NCI-H128 (cell line): ENCODE measurements at regions not wholly inside any gene's neighbourhood (a gene's known extent, or its start where the extent isn't known, plus 50 kb on each side); places are given as distances from the start of the nearest gene placed in this dataset.

ENCODE experiments used
- DNase-seq: peaks from one replicate; lab custom pipeline; 2025; ENCODE audit not compliant: unreplicated experiment; lab: John Stamatoyannopoulos, UW

- DNase-seq = no peak
Measured at GRCh38 chr6:15058200-15059061, 187.4 kb upstream of the JARID2 start.

- peak; percentile 56 for DNase-seq
Measured at GRCh38 chr6:15061180-15061641, 184.7 kb upstream of the JARID2 start.

DNA sequence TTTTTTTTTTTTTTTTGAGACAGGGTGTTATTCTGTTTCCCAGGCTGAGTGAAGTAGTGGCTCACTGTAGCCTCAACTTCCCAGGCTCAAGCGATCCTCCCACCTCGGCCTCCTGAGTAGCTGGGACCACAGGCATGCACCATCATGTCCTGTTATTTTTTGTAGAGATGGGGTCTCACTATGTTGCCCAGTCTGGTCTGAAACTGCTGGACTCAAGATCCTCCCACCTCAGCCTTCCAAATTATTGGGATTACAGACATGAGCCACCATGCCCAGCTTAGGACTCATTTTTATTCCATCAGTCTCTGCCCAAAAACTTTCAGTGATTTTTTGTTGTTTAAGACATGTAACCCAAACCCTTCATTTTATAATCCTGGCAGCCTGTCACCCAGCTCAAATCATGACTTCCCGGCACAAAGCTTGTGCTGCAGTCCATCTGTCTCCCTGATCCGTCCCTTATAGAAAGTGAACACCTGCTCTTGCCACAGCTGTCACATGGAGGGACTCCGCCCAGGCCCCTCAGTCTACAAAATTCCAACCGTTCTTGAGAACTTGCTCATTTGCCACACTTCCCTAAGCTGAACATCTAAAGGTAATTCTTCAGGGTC is 183.9 kb upstream of the JARID2 start:
- no peak for DNase-seq

DNA sequence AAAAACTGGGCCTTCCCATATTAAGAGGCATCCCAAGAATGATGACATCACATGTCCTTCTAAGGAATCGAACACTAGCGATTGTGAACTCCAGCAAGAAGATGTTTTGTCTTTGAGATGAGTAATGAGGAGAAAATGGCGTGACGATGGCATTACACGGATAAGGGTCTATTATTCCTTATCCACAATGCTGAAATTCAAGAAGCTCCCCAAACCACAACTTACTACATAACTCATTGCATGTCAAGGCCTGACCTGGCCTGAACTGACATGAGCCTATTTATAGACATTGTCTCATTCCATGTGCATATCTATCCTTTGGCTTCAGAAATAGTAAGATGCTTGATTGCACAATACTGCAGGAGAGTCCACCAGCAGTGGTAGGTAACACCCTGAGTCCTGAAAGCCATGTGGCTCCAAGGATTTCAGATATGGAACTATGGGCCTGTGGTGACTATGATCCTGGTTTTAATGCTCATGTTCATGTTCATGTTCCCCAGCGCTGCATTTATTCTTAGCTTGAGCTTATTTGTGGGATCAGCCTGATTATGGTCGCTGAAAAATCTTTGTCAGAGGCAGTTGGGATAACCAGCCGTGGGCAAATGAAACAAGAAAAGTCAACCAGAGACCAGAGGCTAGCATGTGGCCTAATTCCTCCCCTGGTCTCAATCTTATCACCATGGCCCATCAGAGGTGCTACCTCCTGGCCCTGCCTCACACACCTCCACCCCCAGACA is 183.2 kb upstream of the JARID2 start:
- no peak for DNase-seq

- no peak for DNase-seq
Measured at GRCh38 chr6:15063253-15063853, 182.5 kb upstream of the JARID2 start.

- no peak for DNase-seq
Measured at GRCh38 chr6:15065261-15065989, 180.4 kb upstream of the JARID2 start.

GRCh38 chr6:15066089-15066758 is 179.6 kb upstream of the JARID2 start:
- DNase-seq = no peak

GRCh38 chr6:15073344-15073789 is 172.5 kb upstream of the JARID2 start:
- no peak for DNase-seq

DNA sequence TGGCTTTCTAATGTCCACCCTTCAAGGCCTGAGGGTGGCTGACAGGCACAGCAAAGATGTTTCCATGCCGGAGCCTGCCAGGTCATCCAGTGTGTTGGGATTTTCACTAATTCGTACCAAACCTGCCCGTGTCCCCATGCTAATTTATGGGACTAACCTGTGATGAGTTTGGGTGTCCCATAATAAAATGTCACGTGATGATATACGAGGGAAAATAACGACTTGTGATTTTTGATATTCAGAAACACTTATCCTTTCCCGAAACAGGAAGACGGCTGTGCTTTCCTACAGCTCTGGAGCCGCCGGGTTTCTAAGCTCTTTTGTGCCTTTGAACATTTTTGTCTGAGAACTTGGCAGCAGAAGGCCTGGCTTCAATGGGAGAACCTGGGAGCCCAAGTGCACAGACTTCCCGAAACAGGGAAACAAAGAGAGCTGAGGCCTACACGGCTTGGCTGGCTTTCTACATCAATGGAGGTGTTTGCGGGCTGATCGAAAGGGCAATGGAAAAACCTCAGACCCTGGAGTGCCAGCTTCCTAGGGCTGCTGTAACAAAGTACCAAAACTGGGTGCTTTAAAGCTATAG is 171.9 kb upstream of the JARID2 start:
- DNase-seq = no peak

DNA sequence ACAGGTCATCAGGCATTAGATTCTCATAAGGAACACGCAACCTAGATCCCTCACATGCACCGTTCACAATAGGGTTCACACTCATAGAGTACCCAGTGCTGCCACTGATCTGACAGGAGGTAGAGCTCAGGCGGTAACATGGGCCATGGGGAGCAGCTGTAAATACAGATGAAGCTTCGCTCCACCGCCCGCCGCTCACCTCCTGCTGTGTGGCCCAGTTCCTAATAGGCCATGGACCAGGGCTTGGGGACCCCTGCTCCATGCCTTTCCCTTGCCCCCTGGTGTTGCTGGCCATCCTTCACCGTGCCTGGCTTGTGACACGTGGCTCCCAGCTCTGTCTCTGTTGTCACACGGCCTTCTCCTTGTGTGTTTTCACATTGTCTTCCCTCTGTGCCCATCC is 171.1 kb upstream of the JARID2 start:
- DNase-seq = no peak

GRCh38 chr6:15076565-15076964 is 169.3 kb upstream of the JARID2 start:
- no peak for DNase-seq

- no peak for DNase-seq
Measured at GRCh38 chr6:15077006-15077405, 168.9 kb upstream of the JARID2 start.

GRCh38 chr6:15077961-15078360 is 167.9 kb upstream of the JARID2 start:
- no peak for DNase-seq

- DNase-seq = no peak
Measured at GRCh38 chr6:15079288-15079817, 166.5 kb upstream of the JARID2 start.

DNA sequence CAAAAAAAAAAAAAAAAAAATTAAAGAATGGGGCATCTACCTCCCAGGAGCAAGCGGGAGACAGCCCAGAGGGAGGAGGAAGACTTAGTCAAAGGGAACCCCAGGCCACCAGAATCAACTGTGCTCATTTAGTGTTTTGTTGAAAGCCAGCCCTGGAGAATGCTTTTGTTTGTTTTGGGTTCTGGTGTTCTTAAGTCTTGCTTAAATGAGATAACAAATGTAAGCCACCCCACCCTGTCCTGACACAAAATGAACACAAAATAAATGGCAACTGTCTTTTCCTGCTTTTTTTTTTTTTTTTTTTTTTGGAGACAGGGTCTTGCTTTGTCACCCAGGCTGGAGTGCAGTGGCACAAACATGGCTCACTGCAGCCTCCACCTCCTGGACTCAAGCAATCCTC is 165.0 kb upstream of the JARID2 start:
- DNase-seq = no peak

- no peak for DNase-seq
Measured at GRCh38 chr6:15081447-15081846, 164.4 kb upstream of the JARID2 start.

- DNase-seq = no peak
Measured at GRCh38 chr6:15082708-15083107, 163.2 kb upstream of the JARID2 start.

- DNase-seq = no peak
Measured at GRCh38 chr6:15086348-15087158, 159.3 kb upstream of the JARID2 start.

DNA sequence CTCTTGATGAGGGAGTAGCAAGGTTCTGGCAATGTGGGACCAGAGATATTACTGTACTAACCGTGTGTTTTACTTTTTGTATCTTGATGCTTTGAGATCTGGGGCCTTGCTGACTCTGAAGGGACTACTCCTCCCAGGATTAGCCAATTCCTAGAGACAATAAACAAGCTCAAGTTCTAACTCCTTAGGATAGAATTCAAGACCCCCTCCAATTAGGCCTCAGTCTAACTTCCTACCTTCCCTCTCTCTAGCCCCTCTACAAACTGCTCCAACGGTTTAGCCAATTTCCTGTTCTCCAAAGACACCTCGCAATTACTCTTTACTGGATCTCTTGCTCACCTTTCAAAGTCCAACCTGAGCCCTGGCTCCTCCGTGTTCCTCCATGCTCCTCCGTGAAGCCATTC is 158.7 kb upstream of the JARID2 start:
- no peak for DNase-seq
